Glutamatergic neuron (in vitro differentiated cells): ENCODE measurements at regions not wholly inside any gene's neighbourhood (a gene's known extent, or its start where the extent isn't known, plus 50 kb on each side); places are given as distances from the start of the nearest gene placed in this dataset.
"Not testable (repeated sequence)": the region's sequence is repeated elsewhere in the genome, so short reads cannot be mapped to it uniquely, and the experiment has no call there.

Experiments
- DNase-seq: peaks from one replicate; pipeline ENCODE4 v3.0.0; 2022
- H3K27ac Mint-ChIP-seq: one replicate; pipeline ENCODE4 v1.8.0; 2020; ENCODE audit warnings: mild to moderate bottlenecking, mixed read lengths, inconsistent platforms; ENCODE audit not compliant: unreplicated experiment
- H3K27me3 Mint-ChIP-seq: one replicate; pipeline ENCODE4 v1.8.0; 2020; ENCODE audit warnings: mild to moderate bottlenecking, moderate library complexity, mixed read lengths, inconsistent platforms; ENCODE audit not compliant: unreplicated experiment
- H3K36me3 Mint-ChIP-seq: one replicate; pipeline ENCODE4 v1.8.0; 2020; ENCODE audit warnings: mild to moderate bottlenecking, mixed read lengths, inconsistent platforms; ENCODE audit not compliant: unreplicated experiment
- H3K4me1 Mint-ChIP-seq: one replicate; pipeline ENCODE4 v1.8.0; 2020; ENCODE audit warnings: mild to moderate bottlenecking, low read depth, mixed read lengths, inconsistent platforms; ENCODE audit not compliant: unreplicated experiment
- H3K4me3 Mint-ChIP-seq: one replicate; pipeline ENCODE4 v1.8.0; 2020; ENCODE audit warnings: mild to moderate bottlenecking, mixed read lengths, inconsistent platforms; ENCODE audit not compliant: unreplicated experiment
- H3K9me3 Mint-ChIP-seq: one replicate; pipeline ENCODE4 v1.8.0; 2020; ENCODE audit warnings: mild to moderate bottlenecking, moderate library complexity, mixed read lengths, inconsistent platforms; ENCODE audit not compliant: unreplicated experiment
- CTCF ChIP-seq: fragments of 200-600 bp; sonication (generic); IDR thresholded peaks from one replicate; pipeline ENCODE4 v1.5.0; 2021; ENCODE audit not compliant: partially characterized antibody, unreplicated experiment

GRCh38 chr20:25932806-25933205, 236.2 kb upstream of the ZNF337 start:
- DNase-seq, H3K4me1 Mint-ChIP-seq, H3K9me3 Mint-ChIP-seq, H3K4me3 Mint-ChIP-seq, H3K36me3 Mint-ChIP-seq, H3K27ac Mint-ChIP-seq, H3K27me3 Mint-ChIP-seq: not testable (repeated sequence)

- H3K9me3 Mint-ChIP-seq, H3K27me3 Mint-ChIP-seq, DNase-seq, H3K36me3 Mint-ChIP-seq, H3K27ac Mint-ChIP-seq, H3K4me3 Mint-ChIP-seq, H3K4me1 Mint-ChIP-seq: not testable (repeated sequence)
These were observed 235.5 kb upstream of the ZNF337 start for GRCh38 chr20:25932170-25932569.

- not testable (repeated sequence) for DNase-seq, H3K4me1 Mint-ChIP-seq, H3K36me3 Mint-ChIP-seq, H3K4me3 Mint-ChIP-seq, H3K9me3 Mint-ChIP-seq, H3K27ac Mint-ChIP-seq, H3K27me3 Mint-ChIP-seq
These were observed 205.7 kb upstream of the ZNF337 start for GRCh38 chr20:25902321-25902720.

GRCh38 chr20:25898663-25899062, 202.0 kb upstream of the ZNF337 start:
- H3K4me3 Mint-ChIP-seq, H3K9me3 Mint-ChIP-seq, H3K36me3 Mint-ChIP-seq, H3K27ac Mint-ChIP-seq, H3K4me1 Mint-ChIP-seq, H3K27me3 Mint-ChIP-seq, DNase-seq: not testable (repeated sequence)

GRCh38 chr20:25879096-25879495, 182.4 kb upstream of the ZNF337 start:
- H3K36me3 Mint-ChIP-seq, DNase-seq, H3K27me3 Mint-ChIP-seq, H3K27ac Mint-ChIP-seq, H3K4me3 Mint-ChIP-seq, H3K9me3 Mint-ChIP-seq, H3K4me1 Mint-ChIP-seq: not testable (repeated sequence)

GRCh38 chr20:25868650-25868979, 172.0 kb upstream of the ZNF337 start:
- H3K9me3 Mint-ChIP-seq, result peaks cover 20% of the 10 kb centered on the region
- not testable (repeated sequence) for H3K27ac Mint-ChIP-seq

GRCh38 chr20:25867776-25868649, 171.4 kb upstream of the ZNF337 start:
- peaks cover 22% of the 10 kb centered on the region for H3K9me3 Mint-ChIP-seq
- peaks cover 18% of the 10 kb centered on the region for H3K4me1 Mint-ChIP-seq
- peak overlapping the region; percentile 85 for H3K4me3 Mint-ChIP-seq
- peaks cover 34% of the 10 kb centered on the region for H3K27me3 Mint-ChIP-seq
- H3K27ac Mint-ChIP-seq, result no peak overlapping the region
- H3K36me3 Mint-ChIP-seq, result peaks cover 6% of the 10 kb centered on the region
- DNase-seq, result peak; percentile 87
- no peak for TF ChIP-seq CTCF

More at GRCh38 chr20:25868650-25868979, 172.0 kb upstream of the ZNF337 start:
- Mint-ChIP-seq H3K27me3 (peaks cover 32% of the 10 kb centered on the region), H3K4me1 (peaks cover 16% of the 10 kb centered on the region), H3K4me3 (peak overlapping the region; percentile 85)
- H3K36me3 Mint-ChIP-seq, DNase-seq: not testable (repeated sequence)

- Mint-ChIP-seq H3K4me3 (peak overlapping the region; percentile 85), H3K4me1 (peaks cover 25% of the 10 kb centered on the region), H3K9me3 (peaks cover 27% of the 10 kb centered on the region), H3K27me3 (peaks cover 38% of the 10 kb centered on the region)
- not testable (repeated sequence) for H3K27ac Mint-ChIP-seq, H3K36me3 Mint-ChIP-seq, DNase-seq
These were observed 170.5 kb upstream of the ZNF337 start for GRCh38 chr20:25867015-25867775.
